Keratinocyte (primary cell): ENCODE measurements at regions not wholly inside any gene's neighbourhood (a gene's known extent, or its start where the extent isn't known, plus 50 kb on each side); places are given as distances from the start of the nearest gene placed in this dataset.

ENCODE experiments used
- DNase-seq: peaks from one replicate; pipeline ENCODE4 v3.0.0-alpha.2; 2011; ENCODE audit warnings: low read depth, missing footprints, low spot score
- FAIRE-seq: peaks from 2 replicates; lab custom pipeline; 2011; peaks lifted over from hg19 to GRCh38; lab: Jason Lieb, UNC
- H2AFZ ChIP-seq: 2 replicates; pipeline ENCODE4 v1.6.0; 2012; ENCODE audit warnings: low read length, control low read depth, inconsistent platforms; ENCODE audit not compliant: control insufficient read depth
- H3K27ac ChIP-seq: 2 replicates; pipeline ENCODE4 v1.5.1; 2011; ENCODE audit warnings: low read length; ENCODE audit not compliant: control insufficient read depth, insufficient read depth
- H3K27me3 ChIP-seq: 3 replicates; pipeline ENCODE4 v1.6.0; 2011; ENCODE audit warnings: low read length; ENCODE audit not compliant: control insufficient read depth, insufficient read depth; ENCODE audit errors: extremely low read depth
- H3K36me3 ChIP-seq, 2 experiments: 2 replicates in 1 of 2; 3 replicates in 1 of 2; pipeline ENCODE4 v1.5.1; 2011; ENCODE audit warnings: low read length in 2 of 2, mild to moderate bottlenecking in 1 of 2; ENCODE audit not compliant: control insufficient read depth in 2 of 2, insufficient read depth in 2 of 2; ENCODE audit errors: extremely low read depth in 1 of 2
- H3K4me1 ChIP-seq: 3 replicates; pipeline ENCODE4 v1.5.1; 2011; ENCODE audit warnings: low read length; ENCODE audit not compliant: control insufficient read depth, insufficient read depth; ENCODE audit errors: extremely low read depth
- H3K4me2 ChIP-seq: 3 replicates; pipeline ENCODE4 v1.6.0; 2011; ENCODE audit warnings: low read depth, low read length; ENCODE audit not compliant: control insufficient read depth, insufficient read depth; ENCODE audit errors: extremely low read depth
- H3K4me3 ChIP-seq, 3 experiments: fragments of 200-600 bp in 1 of 3; sonication (generic) in 1 of 3; 2 replicates in 2 of 3; 3 replicates in 1 of 3; pipeline ENCODE4 v1.5.1; 2011 to 2016; ENCODE audit warnings: low read length in 3 of 3, mild to moderate bottlenecking in 3 of 3, control low read depth in 2 of 3, inconsistent platforms in 1 of 3, low read depth in 1 of 3, mixed read lengths in 1 of 3, mixed run types in 1 of 3, moderate library complexity in 1 of 3; ENCODE audit not compliant: control insufficient read depth in 2 of 3, insufficient read depth in 2 of 3; ENCODE audit errors: extremely low read depth in 1 of 3
- H3K79me2 ChIP-seq: 2 replicates; pipeline ENCODE4 v1.6.0; 2012; ENCODE audit warnings: low read length; ENCODE audit not compliant: control insufficient read depth, insufficient read depth
- H3K9ac ChIP-seq: 3 replicates; pipeline ENCODE4 v1.6.0; 2011; ENCODE audit warnings: low read length; ENCODE audit not compliant: control insufficient read depth, insufficient read depth; ENCODE audit errors: extremely low read depth
- H3K9me1 ChIP-seq: 3 replicates; pipeline ENCODE4 v1.6.0; 2011; ENCODE audit warnings: low read length; ENCODE audit not compliant: control insufficient read depth, insufficient read depth; ENCODE audit errors: extremely low read depth
- H3K9me3 ChIP-seq: 2 replicates; pipeline ENCODE4 v1.5.1; 2012; ENCODE audit warnings: low read depth, low read length; ENCODE audit not compliant: control insufficient read depth
- H4K20me1 ChIP-seq: 3 replicates; pipeline ENCODE4 v1.6.0; 2011; ENCODE audit warnings: low read length; ENCODE audit not compliant: control insufficient read depth, insufficient read depth; ENCODE audit errors: extremely low read depth
- EZH2 ChIP-seq: IDR thresholded peaks from one replicate; pipeline ENCODE4 v1.6.1; 2012; ENCODE audit warnings: inconsistent platforms, mild to moderate bottlenecking, low read length, moderate library complexity
- dilution Hi-C: fragments of 300-500 bp; cut with MboI; formaldehyde crosslinking; loops from one replicate; pipeline ENCODE4 v1.7.0; 2020; ENCODE audit warnings: low sequenced_read_pairs; ENCODE audit not compliant: extremely low pct_ligation_motif_present
- TF ChIP-seq, protein P1 (sequence below), 3 experiments: IDR thresholded peaks in 1 of 3; conservative IDR thresholded peaks in 1 of 3; optimal IDR thresholded peaks in 1 of 3; 2 replicates in 2 of 3; 3 replicates in 1 of 3; pipeline versions ENCODE3 to v1.5.1; 2011; ENCODE audit warnings: low read length in 3 of 3, mild to moderate bottlenecking in 3 of 3, moderate library complexity in 2 of 3, control low read depth in 1 of 3, inconsistent platforms in 1 of 3; ENCODE audit not compliant: insufficient read depth in 2 of 3; ENCODE audit errors: extremely low read depth in 1 of 3

DNA sequence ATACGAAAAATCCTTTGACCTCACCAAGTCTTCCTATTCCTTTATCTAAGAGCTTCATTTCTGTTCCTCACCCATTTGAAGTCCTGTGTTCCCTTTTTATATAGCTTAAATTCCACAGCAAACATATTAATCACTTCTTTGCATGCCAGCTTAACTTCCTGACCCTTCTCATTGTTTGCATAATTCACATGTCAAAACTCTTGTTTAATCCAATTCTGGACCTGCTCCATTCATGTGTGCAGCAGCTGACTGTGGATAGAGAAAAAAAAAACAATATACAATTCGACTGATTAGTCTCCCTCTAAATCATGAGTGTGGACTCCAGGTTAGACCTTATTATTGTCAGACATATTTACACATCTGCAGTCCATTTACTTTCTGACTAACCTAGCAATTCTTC, 991.2 kb upstream of the TENM4 start:
- no peaks in the 10 kb centered on the region for H3K27me3 ChIP-seq
- no peak overlapping the region for H2AFZ ChIP-seq
- no peak overlapping the region for H3K27ac ChIP-seq
- no peak for TF ChIP-seq EZH2
- TF ChIP-seq, protein P1, sequence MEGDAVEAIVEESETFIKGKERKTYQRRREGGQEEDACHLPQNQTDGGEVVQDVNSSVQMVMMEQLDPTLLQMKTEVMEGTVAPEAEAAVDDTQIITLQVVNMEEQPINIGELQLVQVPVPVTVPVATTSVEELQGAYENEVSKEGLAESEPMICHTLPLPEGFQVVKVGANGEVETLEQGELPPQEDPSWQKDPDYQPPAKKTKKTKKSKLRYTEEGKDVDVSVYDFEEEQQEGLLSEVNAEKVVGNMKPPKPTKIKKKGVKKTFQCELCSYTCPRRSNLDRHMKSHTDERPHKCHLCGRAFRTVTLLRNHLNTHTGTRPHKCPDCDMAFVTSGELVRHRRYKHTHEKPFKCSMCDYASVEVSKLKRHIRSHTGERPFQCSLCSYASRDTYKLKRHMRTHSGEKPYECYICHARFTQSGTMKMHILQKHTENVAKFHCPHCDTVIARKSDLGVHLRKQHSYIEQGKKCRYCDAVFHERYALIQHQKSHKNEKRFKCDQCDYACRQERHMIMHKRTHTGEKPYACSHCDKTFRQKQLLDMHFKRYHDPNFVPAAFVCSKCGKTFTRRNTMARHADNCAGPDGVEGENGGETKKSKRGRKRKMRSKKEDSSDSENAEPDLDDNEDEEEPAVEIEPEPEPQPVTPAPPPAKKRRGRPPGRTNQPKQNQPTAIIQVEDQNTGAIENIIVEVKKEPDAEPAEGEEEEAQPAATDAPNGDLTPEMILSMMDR (optimal IDR thresholded peaks at IDR 0.05 in 1 of 3, IDR thresholded peaks at IDR 0.05 in 1 of 3, conservative IDR thresholded peaks at IDR 0.05 in 1 of 3; ENCODE audit: extremely low read depth in 1 of 3, insufficient read depth in 2 of 3, low read length in 3 of 3) = no peak
- FAIRE-seq (no peak), DNase-seq (no peak)
- H3K4me1 ChIP-seq = no peaks in the 10 kb centered on the region
- no peaks in the 10 kb centered on the region for H3K36me3 ChIP-seq
- no peaks in the 10 kb centered on the region for H4K20me1 ChIP-seq
- dilution Hi-C loops = no loop called here
- H3K9ac ChIP-seq = no peak overlapping the region
- H3K9me1 ChIP-seq = no peaks in the 10 kb centered on the region
- H3K79me2 ChIP-seq = no peaks in the 10 kb centered on the region
- H3K4me3 ChIP-seq = no peak overlapping the region
- no peaks in the 10 kb centered on the region for H3K9me3 ChIP-seq
- no peak overlapping the region for H3K4me2 ChIP-seq

DNA sequence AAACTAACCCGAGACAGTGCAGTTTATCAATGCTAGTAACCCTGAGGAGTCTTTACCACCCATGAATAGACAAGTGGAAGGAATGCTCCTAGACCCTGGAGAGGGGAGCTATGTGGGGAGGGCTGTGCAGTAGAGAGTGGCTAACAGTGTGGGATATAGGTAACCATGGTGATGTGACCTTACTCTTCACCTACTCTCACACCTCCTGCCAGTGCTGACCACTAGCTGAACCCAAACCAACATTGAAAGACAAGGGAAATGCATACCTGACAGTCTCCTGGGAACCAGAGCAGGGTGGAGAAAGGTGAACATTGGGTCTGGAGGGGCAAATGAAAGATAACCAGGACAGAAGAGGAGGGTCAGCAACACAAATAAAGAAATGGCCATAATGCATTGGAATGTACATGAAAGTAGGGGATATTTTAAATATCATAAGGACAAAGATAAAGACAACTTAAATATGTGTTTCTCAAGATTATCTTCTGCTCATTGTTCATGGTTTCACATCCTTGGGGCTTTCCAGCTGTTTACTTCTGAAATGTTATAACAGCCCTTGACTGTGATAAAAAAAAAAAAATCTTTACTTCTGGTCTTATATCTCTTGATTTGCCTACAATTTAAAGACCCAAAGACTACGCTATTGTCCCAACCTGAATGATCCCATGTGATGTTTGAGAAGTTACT, 983.3 kb upstream of the TENM4 start:
- H3K9me1 ChIP-seq = no peaks in the 10 kb centered on the region
- no peak overlapping the region for H3K27ac ChIP-seq
- DNase-seq = no peak
- no peak overlapping the region for H2AFZ ChIP-seq
- no peaks in the 10 kb centered on the region for H4K20me1 ChIP-seq
- no peak overlapping the region for H3K4me3 ChIP-seq
- H3K4me1 ChIP-seq = no peaks in the 10 kb centered on the region
- no peaks in the 10 kb centered on the region for H3K36me3 ChIP-seq
- no peaks in the 10 kb centered on the region for H3K79me2 ChIP-seq
- FAIRE-seq = no peak
- no peak overlapping the region for H3K9ac ChIP-seq
- no peaks in the 10 kb centered on the region for H3K9me3 ChIP-seq
- H3K4me2 ChIP-seq = no peak overlapping the region
- TF ChIP-seq EZH2 = no peak
- TF ChIP-seq, protein P1 (optimal IDR thresholded peaks at IDR 0.05 in 1 of 3, IDR thresholded peaks at IDR 0.05 in 1 of 3, conservative IDR thresholded peaks at IDR 0.05 in 1 of 3; ENCODE audit: extremely low read depth in 1 of 3, insufficient read depth in 2 of 3, low read length in 3 of 3) = no peak
- no peaks in the 10 kb centered on the region for H3K27me3 ChIP-seq
- dilution Hi-C loops = no loop called here
